ENCODE measurements at regions not wholly inside any gene's neighbourhood (a gene's known extent, or its start where the extent isn't known, plus 50 kb on each side); places are given as distances from the start of the nearest gene placed in this dataset.
"Not testable (repeated sequence)": the region's sequence is repeated elsewhere in the genome, so short reads cannot be mapped to it uniquely, and the experiment has no call there.

- H3K4me3 ChIP-seq (ENCODE audit: control insufficient read depth, low read depth, low read length); DNase-seq (ENCODE audit: low read depth): not testable (repeated sequence)
Observed at GRCh38 chr15:75792236-75792635, 51.0 kb upstream of the UBE2Q2 start.

- DNase-seq (ENCODE audit: low read depth), result no peak
- H3K4me3 ChIP-seq (ENCODE audit: control insufficient read depth, low read depth, low read length), result no peak overlapping the region
- TF ChIP-seq CTCF (IDR thresholded peaks at IDR 0.05; ENCODE audit: control insufficient read depth, insufficient read depth, low read depth, low read length, missing control alignments), result no peak
Observed at GRCh38 chr15:75791337-75791713, 51.9 kb upstream of the UBE2Q2 start.

- no peak for TF ChIP-seq CTCF (IDR thresholded peaks at IDR 0.05; ENCODE audit: control insufficient read depth, insufficient read depth, low read depth, low read length, missing control alignments)
- DNase-seq (ENCODE audit: low read depth), result no peak
- no peak overlapping the region for H3K4me3 ChIP-seq (ENCODE audit: control insufficient read depth, low read depth, low read length)
Observed at GRCh38 chr15:75790631-75791336, 52.5 kb upstream of the UBE2Q2 start.

- no peak overlapping the region for H3K4me3 ChIP-seq (ENCODE audit: control insufficient read depth, low read depth, low read length)
Observed at GRCh38 chr15:75786575-75786947, 56.7 kb upstream of the UBE2Q2 start.

GRCh38 chr15:75785771-75786574, 57.3 kb upstream of the UBE2Q2 start:
- no peak for TF ChIP-seq CTCF (IDR thresholded peaks at IDR 0.05; ENCODE audit: control insufficient read depth, insufficient read depth, low read depth, low read length, missing control alignments)
- H3K4me3 ChIP-seq (ENCODE audit: control insufficient read depth, low read depth, low read length), result no peak overlapping the region
- no peak for DNase-seq (ENCODE audit: low read depth)

More at GRCh38 chr15:75786575-75786947, 56.7 kb upstream of the UBE2Q2 start:
- no peak for TF ChIP-seq CTCF (IDR thresholded peaks at IDR 0.05; ENCODE audit: control insufficient read depth, insufficient read depth, low read depth, low read length, missing control alignments)
- DNase-seq (ENCODE audit: low read depth), result no peak

- DNase-seq (ENCODE audit: low read depth); H3K4me3 ChIP-seq (ENCODE audit: control insufficient read depth, low read depth, low read length): not testable (repeated sequence)
Observed at GRCh38 chr15:75784511-75785480, 58.5 kb upstream of the UBE2Q2 start.

GRCh38 chr15:75783566-75783965, 59.7 kb upstream of the UBE2Q2 start:
- DNase-seq (ENCODE audit: low read depth); H3K4me3 ChIP-seq (ENCODE audit: control insufficient read depth, low read depth, low read length): not testable (repeated sequence)

GRCh38 chr15:75782926-75783325, 60.3 kb upstream of the UBE2Q2 start:
- H3K4me3 ChIP-seq (ENCODE audit: control insufficient read depth, low read depth, low read length), result no peak overlapping the region
- DNase-seq (ENCODE audit: low read depth), result no peak
- no peak for TF ChIP-seq CTCF (IDR thresholded peaks at IDR 0.05; ENCODE audit: control insufficient read depth, insufficient read depth, low read depth, low read length, missing control alignments)

GRCh38 chr15:75780995-75781394, 62.3 kb upstream of the UBE2Q2 start:
- DNase-seq (ENCODE audit: low read depth); H3K4me3 ChIP-seq (ENCODE audit: control insufficient read depth, low read depth, low read length): not testable (repeated sequence)
